A673 (cell line): ENCODE measurements at regions not wholly inside any gene's neighbourhood (a gene's known extent, or its start where the extent isn't known, plus 50 kb on each side); places are given as distances from the start of the nearest gene placed in this dataset.

Experiments
- BruUV-seq: library from RNA; stranded (reverse); fragments of 400-500 nt; replicated peaks from 2 replicates; lab custom pipeline; 2021; lab: Mats Ljungman, UMichigan
- CTCF ChIA-PET: fragments of 300-600 bp; sonication (Branson Sonifier 250); formaldehyde crosslinking; loops from one replicate; lab custom pipeline; 2022; ENCODE audit warnings: antibody characterized with exemption; lab: Charles Lee
- POLR2A ChIA-PET: fragments of 300-600 bp; sonication (Branson Sonifier 250); formaldehyde crosslinking; loops from one replicate; lab custom pipeline; 2022; ENCODE audit warnings: antibody characterized with exemption; ENCODE audit not compliant: low non-redundant PET; lab: Charles Lee
- DNase-seq: peaks from one replicate; pipeline ENCODE4 v3.0.0-alpha.2; 2015; ENCODE audit warnings: low spot score
- H3K27ac ChIP-seq: fragments of 200-600 bp; sonication (generic); 2 replicates; pipeline ENCODE4 v1.5.1; 2016; ENCODE audit warnings: mixed run types, low read depth, mild to moderate bottlenecking, mixed read lengths, antibody characterized with exemption, low read length; ENCODE audit not compliant: poor library complexity, severe bottlenecking
- H3K27me3 ChIP-seq: fragments of 200-600 bp; sonication (generic); replicated peaks from 2 replicates; pipeline ENCODE4 v1.6.1; 2017; ENCODE audit warnings: mixed run types, low read depth, mild to moderate bottlenecking, mixed read lengths, antibody characterized with exemption, low read length; ENCODE audit not compliant: insufficient read depth, poor library complexity
- H3K36me3 ChIP-seq: fragments of 200-600 bp; sonication (generic); 2 replicates; pipeline ENCODE4 v1.6.1; 2016; ENCODE audit warnings: mixed run types, mild to moderate bottlenecking, mixed read lengths, antibody characterized with exemption, low read length; ENCODE audit not compliant: insufficient read depth, poor library complexity, severe bottlenecking
- H3K4me1 ChIP-seq: fragments of 200-600 bp; sonication (generic); 2 replicates; pipeline ENCODE4 v1.6.1; 2017; ENCODE audit warnings: mixed run types, mild to moderate bottlenecking, mixed read lengths, antibody characterized with exemption, low read length; ENCODE audit not compliant: insufficient read depth, poor library complexity, severe bottlenecking
- H3K4me3 ChIP-seq: fragments of 200-600 bp; sonication (generic); 2 replicates; pipeline ENCODE4 v1.5.1; 2016; ENCODE audit warnings: low read depth, mixed run types, mild to moderate bottlenecking, mixed read lengths, low read length; ENCODE audit not compliant: poor library complexity, severe bottlenecking
- H3K9me3 ChIP-seq: fragments of 200-600 bp; sonication (generic); 2 replicates; pipeline ENCODE4 v1.6.1; 2016; ENCODE audit warnings: mixed run types, low read depth, mild to moderate bottlenecking, mixed read lengths, antibody characterized with exemption, low read length; ENCODE audit not compliant: poor library complexity, severe bottlenecking
- EZH2 ChIP-seq: fragments of 200-600 bp; sonication (generic); IDR thresholded peaks from 2 replicates; pipeline ENCODE4 v1.6.1; 2017; ENCODE audit warnings: borderline replicate concordance, low read depth, mild to moderate bottlenecking, mixed read lengths, antibody characterized with exemption, low read length; ENCODE audit not compliant: poor library complexity, severe bottlenecking
- intact Hi-C: fragments of 100-400 bp; cut with micrococcal nuclease; formaldehyde crosslinking; loops from one replicate; pipeline ENCODE4 v1.10.0; 2022; ENCODE audit not compliant: unreplicated experiment
- TF ChIP-seq, protein P1 (sequence below): fragments of 300-800, 200-600 bp; sonication (generic); conservative IDR thresholded peaks from 2 replicates; pipeline ENCODE4 v1.5.1; 2017; ENCODE audit warnings: low read depth, mild to moderate bottlenecking, antibody characterized with exemption, low read length, moderate library complexity, mixed read lengths

DNA sequence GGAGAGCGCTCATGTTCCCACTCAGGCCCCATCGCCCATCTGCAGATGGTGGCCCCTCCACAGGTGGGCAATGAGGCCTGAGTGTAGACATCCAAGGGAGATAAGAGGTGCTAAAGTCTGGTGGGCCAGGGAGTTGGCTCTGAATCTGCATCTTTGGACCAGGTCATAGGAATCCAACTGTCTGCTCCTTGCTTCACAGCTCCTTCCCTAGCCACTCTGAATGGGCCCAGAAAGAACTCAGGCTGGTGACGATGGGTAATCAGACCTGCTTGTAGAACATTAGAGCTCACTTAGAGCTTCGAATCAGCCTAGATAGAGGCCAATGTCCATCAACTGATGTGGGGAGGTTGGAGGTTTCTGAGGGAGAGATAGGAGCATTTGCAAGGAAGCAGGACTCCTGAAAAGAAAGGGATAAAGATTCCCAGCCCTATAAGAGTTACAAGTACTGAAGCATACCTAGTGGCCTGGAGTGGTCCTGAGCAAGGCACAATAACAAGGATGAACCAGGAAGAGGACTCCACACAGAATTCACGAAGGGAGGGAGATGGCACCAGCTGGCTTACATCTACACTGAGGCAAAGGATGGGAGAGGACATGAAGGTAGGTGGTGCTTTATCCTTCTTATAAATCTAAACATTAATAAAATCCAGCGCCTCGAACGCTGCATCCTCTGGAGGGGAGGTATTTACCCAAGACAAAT, 132.8 kb upstream of the ALDH1B1 start:
- Histone ChIP-seq H3K4me3 (no peak overlapping the region), H3K4me1 (no peaks in the 10 kb centered on the region), H3K36me3 (no peaks in the 10 kb centered on the region), H3K9me3 (no peaks in the 10 kb centered on the region), H3K27me3 (peaks cover 6% of the 10 kb centered on the region), H3K27ac (no peak overlapping the region)
- TF ChIP-seq EZH2 = no peak
- TF ChIP-seq, protein P1, sequence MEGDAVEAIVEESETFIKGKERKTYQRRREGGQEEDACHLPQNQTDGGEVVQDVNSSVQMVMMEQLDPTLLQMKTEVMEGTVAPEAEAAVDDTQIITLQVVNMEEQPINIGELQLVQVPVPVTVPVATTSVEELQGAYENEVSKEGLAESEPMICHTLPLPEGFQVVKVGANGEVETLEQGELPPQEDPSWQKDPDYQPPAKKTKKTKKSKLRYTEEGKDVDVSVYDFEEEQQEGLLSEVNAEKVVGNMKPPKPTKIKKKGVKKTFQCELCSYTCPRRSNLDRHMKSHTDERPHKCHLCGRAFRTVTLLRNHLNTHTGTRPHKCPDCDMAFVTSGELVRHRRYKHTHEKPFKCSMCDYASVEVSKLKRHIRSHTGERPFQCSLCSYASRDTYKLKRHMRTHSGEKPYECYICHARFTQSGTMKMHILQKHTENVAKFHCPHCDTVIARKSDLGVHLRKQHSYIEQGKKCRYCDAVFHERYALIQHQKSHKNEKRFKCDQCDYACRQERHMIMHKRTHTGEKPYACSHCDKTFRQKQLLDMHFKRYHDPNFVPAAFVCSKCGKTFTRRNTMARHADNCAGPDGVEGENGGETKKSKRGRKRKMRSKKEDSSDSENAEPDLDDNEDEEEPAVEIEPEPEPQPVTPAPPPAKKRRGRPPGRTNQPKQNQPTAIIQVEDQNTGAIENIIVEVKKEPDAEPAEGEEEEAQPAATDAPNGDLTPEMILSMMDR = no peak
- intact Hi-C loops = loop anchor here (5.0 to 10.0 kb wide), 2 partner anchors 175 to 512 kb away; no protein-coding TSS in a partner anchor
- DNase-seq = no peak
- BruUV-seq = no TSS peak
- CTCF ChIA-PET = no interaction called here
- POLR2A ChIA-PET = no interaction called here

DNA sequence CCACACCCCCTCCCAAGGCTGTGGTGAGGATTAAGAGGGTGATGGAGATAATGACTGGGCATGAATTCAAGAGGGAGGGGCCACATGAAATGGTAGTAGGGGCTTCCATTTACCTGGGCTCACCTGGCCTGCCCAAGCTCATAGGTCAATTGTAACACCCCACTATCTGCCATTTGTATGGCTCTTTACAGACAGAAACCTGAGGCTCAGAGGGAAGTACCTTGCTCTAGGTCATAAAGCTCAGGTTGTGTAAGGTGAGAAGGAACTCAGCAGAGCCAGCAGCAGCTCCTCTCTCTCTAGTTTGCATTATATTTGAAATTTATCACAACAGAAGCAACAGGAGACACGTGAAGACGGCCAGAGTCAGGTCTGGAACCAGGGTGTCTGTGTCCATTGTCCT, 133.4 kb upstream of the ALDH1B1 start:
- no peak for DNase-seq
- H3K9me3 ChIP-seq = no peaks in the 10 kb centered on the region
- CTCF ChIA-PET = no interaction called here
- H3K27me3 ChIP-seq = peaks cover under 1% of the 10 kb centered on the region
- intact Hi-C loops = no loop called here
- no peaks in the 10 kb centered on the region for H3K4me1 ChIP-seq
- no peak overlapping the region for H3K27ac ChIP-seq
- H3K36me3 ChIP-seq = no peaks in the 10 kb centered on the region
- BruUV-seq = no TSS peak
- POLR2A ChIA-PET = no interaction called here
- H3K4me3 ChIP-seq = no peak overlapping the region
- TF ChIP-seq, protein P1 = no peak
- TF ChIP-seq EZH2 = no peak

DNA sequence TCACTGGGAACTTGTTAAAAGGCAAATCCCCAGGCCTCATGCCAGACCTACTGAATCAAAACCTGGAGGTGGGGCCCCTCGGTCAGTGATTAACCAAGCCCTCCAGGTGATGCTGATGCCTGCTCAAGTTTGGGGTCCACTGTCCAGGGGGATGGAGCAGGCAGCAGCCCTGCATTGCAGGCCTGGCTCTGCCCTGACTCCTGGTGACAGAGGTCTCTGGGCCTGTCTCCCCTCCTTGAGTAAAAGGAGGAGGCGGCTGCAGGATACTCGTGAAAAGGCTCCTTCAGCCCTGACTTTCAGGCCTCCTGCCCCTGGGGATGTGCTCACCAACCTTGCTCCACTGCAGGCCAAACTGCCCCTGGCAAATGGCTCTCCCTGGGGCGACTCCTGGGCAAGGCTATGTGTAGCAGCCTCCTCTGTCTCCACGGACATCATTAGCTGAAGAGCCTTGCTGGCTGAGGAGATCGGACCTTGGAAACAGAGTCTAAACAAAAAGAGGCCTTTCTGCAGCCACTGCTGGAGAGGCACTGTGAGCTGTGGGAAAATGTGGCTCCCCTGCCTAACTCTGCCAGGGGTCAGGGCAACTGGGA, 134.8 kb upstream of the ALDH1B1 start:
- Histone ChIP-seq H3K4me1 (no peaks in the 10 kb centered on the region), H3K4me3 (no peak overlapping the region), H3K27me3 (no peaks in the 10 kb centered on the region), H3K27ac (no peak overlapping the region), H3K9me3 (no peaks in the 10 kb centered on the region), H3K36me3 (no peaks in the 10 kb centered on the region)
- no TSS peak for BruUV-seq
- POLR2A ChIA-PET = no interaction called here
- no peak for TF ChIP-seq EZH2
- TF ChIP-seq, protein P1 = no peak
- DNase-seq = no peak
- CTCF ChIA-PET = no interaction called here
- intact Hi-C loops = no loop called here
